Esophagus squamous epithelium (tissue), 4 donors: ENCODE measurements at regions not wholly inside any gene's neighbourhood (a gene's known extent, or its start where the extent isn't known, plus 50 kb on each side); places are given as distances from the start of the nearest gene placed in this dataset.

Source experiments
- POLR2A ChIP-seq, 4 donors: fragments of 450-650 bp; IDR thresholded peaks; one replicate each; pipeline ENCODE4 v1.6.1; 2017; ENCODE audit warnings: antibody characterized with exemption in 4 of 4, mild to moderate bottlenecking in 4 of 4, moderate library complexity in 3 of 4
- TF ChIP-seq, protein P1 (sequence below), 6 experiments: fragments of 450-650 bp in 4 of 6; fragments of 200-600 bp in 2 of 6; sonication (generic) in 2 of 6; IDR thresholded peaks; one replicate each; pipeline ENCODE4 v1.5.1; 2016 to 2019; ENCODE audit warnings: antibody characterized with exemption in 6 of 6, mild to moderate bottlenecking in 4 of 6, moderate library complexity in 4 of 6

DNA sequence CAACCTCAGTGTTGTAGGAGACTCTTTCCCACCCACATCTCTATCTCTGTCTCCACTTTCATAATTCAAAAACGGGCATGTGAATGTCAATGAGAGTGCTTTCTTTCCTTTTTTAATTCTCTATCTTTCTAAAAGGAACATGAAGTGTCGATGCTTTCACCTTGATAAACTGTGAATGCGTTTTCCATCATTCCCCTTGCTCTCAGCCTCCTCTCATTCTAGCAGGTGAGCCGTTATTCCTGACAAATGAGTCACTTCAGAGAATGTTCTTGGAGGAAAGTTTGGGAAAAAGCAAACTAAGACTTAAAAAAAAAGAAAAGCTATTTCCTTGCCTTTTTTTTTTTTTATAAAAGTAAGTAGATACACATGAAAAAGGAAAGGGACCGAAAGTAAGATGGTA is 226.0 kb upstream of the C1orf87 start:
- TF ChIP-seq, protein P1, sequence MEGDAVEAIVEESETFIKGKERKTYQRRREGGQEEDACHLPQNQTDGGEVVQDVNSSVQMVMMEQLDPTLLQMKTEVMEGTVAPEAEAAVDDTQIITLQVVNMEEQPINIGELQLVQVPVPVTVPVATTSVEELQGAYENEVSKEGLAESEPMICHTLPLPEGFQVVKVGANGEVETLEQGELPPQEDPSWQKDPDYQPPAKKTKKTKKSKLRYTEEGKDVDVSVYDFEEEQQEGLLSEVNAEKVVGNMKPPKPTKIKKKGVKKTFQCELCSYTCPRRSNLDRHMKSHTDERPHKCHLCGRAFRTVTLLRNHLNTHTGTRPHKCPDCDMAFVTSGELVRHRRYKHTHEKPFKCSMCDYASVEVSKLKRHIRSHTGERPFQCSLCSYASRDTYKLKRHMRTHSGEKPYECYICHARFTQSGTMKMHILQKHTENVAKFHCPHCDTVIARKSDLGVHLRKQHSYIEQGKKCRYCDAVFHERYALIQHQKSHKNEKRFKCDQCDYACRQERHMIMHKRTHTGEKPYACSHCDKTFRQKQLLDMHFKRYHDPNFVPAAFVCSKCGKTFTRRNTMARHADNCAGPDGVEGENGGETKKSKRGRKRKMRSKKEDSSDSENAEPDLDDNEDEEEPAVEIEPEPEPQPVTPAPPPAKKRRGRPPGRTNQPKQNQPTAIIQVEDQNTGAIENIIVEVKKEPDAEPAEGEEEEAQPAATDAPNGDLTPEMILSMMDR (IDR thresholded peaks at IDR 0.05): no peak
- TF ChIP-seq POLR2A (IDR thresholded peaks at IDR 0.05): no peak
